ENCODE measurements at regions not wholly inside any gene's neighbourhood (a gene's known extent, or its start where the extent isn't known, plus 50 kb on each side); places are given as distances from the start of the nearest gene placed in this dataset.
A peak's percentile ranks its signal among the peaks of the same experiment; 100 is the strongest.
"Not testable (repeated sequence)": the region's sequence is repeated elsewhere in the genome, so short reads cannot be mapped to it uniquely, and the experiment has no call there.

DNA sequence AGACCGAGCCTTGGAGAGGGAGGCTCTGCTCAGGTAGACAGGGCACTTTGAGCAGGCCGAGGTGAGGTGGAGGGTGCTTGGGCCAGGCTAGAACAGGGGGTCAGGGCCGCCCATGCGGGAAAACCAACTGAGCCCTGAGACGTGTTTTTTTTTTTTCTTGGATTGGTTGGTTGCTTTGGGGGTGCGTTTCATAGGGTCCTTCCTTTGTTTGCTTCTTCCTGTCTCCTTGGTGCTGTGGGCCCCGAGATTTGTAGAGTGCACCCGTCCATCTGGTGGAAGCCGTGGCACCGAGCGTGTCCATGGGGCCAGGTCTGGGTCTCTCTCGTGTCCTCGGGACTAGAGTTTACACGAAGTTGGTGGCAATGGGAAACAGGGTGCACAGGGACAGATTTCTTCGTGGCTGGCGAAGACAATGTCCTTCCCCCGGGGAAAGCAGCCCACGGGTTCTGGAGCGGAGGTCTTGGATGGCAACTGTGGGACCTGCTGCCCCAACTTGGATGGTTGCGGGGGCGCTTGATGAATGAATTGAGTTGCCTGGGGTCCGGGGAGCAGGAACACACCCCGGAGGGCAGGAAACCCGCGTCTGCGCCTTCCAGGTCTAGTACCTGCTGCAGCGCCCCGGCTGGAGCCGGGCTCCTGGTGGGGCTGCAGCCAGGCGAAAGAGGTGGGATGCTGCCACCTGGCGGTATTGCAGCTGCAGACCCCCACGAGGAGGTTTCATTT, 4242.7 kb upstream of the OR11H1 start:
- not testable (repeated sequence) for TF ChIP-seq TAF1 (IDR thresholded peaks at IDR 0.05; ENCODE audit: low read depth, low read length); KDM1A (IDR thresholded peaks at IDR 0.05; ENCODE audit: borderline replicate concordance, low read length); JUND (IDR thresholded peaks at IDR 0.05; ENCODE audit: low read length); POLR2A (IDR thresholded peaks at IDR 0.05; ENCODE audit: control extremely low read depth in 1 of 2, low read depth in 2 of 2, low read length in 2 of 2); ZNF274 (IDR thresholded peaks at IDR 0.05; ENCODE audit: borderline replicate concordance, extremely low read depth, low read length); EZH2 (IDR thresholded peaks at IDR 0.05; ENCODE audit: low read depth, low read length, severe bottlenecking); SRF (IDR thresholded peaks at IDR 0.05; ENCODE audit: low read depth, low read length); HDAC2 (IDR thresholded peaks at IDR 0.05; ENCODE audit: borderline replicate concordance in 1 of 2, low read depth in 2 of 2, low read length in 2 of 2); CEBPB (IDR thresholded peaks at IDR 0.05; ENCODE audit: low read depth, low read length); TEAD4 (IDR thresholded peaks at IDR 0.05; ENCODE audit: low read depth, low read length); CHD2 (IDR thresholded peaks at IDR 0.05; ENCODE audit: low read length)
- TF ChIP-seq CTCF (IDR thresholded peaks at IDR 0.05; ENCODE audit: control extremely low read depth in 1 of 3, insufficient read depth in 1 of 3, low read depth in 1 of 3, low read length in 3 of 3), result peak in 2 of 3 experiments; percentile 13 to 19; a peak in 1 of 4 replicates
